ENCODE measurements at regions not wholly inside any gene's neighbourhood (a gene's known extent, or its start where the extent isn't known, plus 50 kb on each side); places are given as distances from the start of the nearest gene placed in this dataset.

DNA sequence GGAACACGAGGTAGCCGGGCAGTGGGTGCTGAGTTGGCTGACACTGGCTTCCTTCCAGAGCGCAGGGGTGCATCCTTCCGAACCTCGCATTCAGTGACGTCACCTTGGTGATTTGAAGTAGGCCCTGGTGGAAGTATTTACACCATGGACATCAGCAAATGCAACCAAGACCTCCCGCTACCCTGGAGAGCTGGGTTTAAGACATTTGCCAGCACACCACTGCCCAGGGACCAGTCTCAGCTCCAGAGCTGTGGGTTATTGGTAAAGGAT is 106.4 kb upstream of the GPR26 start:
- DNase-seq = no peak

DNA sequence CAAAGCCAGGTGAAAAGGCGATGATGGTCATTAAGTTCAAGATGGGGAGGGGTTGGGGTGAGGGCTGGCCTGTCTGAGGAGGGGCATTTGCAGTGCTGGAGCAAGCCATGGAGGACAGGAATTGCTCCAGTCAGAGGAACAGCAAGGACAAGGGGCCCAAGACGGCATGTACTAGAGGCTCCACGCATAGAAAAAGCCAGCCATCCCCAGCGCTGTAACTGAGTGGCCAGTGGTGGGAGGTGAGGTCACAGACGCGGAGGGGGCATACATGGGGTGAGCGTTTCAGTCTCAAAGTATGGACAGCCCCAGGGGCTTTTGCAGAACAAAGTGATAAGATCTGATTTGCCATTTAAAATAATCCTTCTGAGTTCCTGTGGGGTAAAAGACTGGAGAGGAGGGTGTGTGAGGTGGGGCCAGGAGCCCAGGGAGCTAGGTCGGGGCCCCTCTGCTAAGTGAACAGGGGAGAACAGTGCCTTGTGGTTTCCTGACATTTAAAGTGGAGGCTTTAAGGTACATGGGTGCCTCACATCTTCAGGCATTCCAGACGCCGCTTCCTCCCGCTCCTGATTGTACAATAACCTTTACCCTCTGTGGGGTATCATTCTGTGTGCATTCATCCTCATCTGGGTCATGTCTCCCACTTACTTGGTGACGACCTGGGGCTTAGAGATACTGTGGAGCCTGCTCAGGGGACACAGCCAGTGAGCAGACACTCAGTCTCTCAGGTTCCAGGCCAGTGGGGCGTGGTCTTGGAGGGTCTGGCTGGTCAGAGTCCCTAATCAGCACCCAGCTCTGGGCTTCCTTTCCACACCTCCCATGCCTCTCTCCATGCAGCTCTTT is 105.6 kb upstream of the GPR26 start:
- no peak for DNase-seq

DNA sequence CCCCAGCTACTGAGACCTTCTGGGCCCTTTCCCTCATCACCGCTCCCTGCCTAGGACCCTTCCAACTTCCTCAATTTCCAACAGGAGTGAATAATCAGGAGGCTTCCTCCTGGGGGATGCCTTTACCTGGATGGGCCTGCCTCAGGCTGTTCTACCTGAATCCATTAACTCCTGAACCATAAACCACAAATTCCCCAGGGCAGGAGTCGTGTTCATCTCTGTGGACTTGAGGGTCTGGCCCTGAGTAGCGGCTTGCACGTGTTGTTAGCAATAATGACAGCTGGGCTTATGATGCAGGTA is 105.1 kb upstream of the GPR26 start:
- no peak for DNase-seq

DNA sequence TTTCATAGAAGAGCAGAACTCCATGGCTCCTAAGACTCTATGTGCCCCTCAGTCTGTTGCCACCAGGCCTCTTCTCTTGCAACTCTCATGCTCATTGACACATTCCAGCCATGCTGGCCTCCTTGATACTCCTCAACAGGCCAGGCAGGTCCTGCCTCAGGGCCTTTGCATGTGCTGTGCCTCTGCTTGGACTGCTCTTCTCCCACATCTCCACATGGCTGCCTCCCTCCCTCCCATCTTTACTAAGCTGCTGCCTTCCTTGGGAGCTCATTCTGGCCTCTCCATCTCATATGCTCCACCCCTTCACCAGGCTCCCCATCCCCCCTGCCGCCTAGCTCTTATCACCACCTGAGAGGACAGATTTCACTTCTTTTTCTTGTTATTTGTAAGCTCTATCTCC is 103.8 kb upstream of the GPR26 start:
- DNase-seq = no peak

DNA sequence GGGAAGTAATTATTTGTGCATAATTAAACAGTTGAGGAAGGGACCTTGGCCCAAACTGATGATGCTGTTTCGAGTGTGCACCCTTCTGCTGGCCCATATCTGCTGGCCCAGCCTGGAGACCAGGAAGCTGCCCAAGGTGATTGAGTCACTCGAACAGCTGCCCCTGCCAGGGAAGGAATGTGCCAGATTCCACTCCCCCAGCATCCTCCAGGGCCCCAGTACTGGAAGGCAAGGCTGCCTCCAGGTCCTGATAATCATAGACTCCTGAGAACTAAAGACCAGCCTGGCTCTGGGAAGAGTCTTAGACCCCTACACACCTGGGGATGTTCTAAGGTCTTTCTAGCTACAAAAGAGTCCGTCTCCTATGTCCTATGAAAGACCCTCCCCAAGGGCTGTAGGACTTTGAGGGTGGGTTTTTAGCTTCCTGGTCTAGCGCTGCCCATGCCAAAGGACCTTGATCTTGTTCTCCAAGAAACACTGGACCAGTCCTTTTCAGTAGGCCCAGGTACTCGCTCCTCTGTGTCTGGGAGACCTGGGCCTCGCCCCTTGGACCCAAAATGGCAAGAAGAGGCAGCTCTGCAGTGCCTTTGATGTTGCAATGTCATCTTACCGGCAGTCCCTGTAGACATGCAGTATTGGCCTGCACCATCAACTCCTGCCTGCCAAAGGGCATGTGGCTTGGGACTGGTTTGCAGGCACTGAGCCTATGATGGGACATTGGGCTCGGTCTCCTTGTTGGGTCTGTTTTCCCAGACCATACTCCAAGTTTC is 103.2 kb upstream of the GPR26 start:
- no peak for DNase-seq

DNA sequence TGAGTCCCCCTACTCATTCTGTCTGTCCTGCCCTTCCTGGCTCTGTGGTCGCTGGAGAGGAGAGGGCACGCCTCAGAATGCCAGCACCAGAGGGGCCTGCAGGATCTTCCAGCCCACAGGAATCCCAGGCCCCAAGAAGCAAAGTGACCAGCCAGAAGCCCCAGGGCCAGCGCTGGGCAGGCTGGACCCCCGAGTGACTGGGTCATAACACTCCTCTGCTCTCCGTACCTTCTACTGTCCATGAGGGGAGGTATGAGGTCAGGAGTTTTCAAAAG is 102.6 kb upstream of the GPR26 start:
- DNase-seq = no peak

DNA sequence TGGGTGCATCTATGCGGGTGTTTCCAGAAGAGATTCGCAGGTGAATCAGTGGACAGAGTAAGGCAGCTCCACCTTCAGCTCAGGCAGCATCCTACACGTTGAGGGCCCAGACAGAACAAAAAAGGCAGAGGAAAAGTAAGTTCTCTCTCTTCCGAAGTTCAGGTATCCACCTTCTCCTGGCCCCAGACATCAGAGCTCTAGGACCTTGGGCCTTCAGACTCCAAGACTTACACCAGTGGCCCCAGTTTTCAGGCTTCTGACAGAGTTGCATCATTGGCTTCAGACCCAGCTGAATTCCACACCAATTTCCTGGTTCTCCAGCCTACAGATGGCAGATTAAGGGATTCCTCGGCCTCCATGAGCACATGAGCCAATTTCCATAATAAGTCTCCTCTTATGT is 102.2 kb upstream of the GPR26 start:
- DNase-seq = no peak

DNA sequence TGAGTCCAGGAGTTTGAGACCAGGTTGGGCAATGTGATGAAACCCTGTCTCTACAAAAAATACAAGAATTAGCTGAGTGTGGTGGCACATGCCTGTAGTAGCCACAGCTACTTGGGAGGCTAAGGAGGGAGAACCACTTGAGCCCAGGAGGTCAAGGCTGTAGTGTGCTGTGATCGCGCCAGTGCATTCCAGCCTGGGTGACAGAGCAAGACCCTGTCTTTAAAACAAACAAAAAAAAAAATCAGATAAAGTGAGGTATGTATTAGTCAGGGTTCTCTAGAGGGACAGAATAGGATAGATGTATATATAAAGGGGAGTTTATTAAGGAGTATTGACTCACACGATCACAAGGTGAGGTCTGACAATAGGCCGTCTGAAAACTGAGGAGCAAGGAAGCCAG is 101.5 kb upstream of the GPR26 start:
- DNase-seq = no peak

DNA sequence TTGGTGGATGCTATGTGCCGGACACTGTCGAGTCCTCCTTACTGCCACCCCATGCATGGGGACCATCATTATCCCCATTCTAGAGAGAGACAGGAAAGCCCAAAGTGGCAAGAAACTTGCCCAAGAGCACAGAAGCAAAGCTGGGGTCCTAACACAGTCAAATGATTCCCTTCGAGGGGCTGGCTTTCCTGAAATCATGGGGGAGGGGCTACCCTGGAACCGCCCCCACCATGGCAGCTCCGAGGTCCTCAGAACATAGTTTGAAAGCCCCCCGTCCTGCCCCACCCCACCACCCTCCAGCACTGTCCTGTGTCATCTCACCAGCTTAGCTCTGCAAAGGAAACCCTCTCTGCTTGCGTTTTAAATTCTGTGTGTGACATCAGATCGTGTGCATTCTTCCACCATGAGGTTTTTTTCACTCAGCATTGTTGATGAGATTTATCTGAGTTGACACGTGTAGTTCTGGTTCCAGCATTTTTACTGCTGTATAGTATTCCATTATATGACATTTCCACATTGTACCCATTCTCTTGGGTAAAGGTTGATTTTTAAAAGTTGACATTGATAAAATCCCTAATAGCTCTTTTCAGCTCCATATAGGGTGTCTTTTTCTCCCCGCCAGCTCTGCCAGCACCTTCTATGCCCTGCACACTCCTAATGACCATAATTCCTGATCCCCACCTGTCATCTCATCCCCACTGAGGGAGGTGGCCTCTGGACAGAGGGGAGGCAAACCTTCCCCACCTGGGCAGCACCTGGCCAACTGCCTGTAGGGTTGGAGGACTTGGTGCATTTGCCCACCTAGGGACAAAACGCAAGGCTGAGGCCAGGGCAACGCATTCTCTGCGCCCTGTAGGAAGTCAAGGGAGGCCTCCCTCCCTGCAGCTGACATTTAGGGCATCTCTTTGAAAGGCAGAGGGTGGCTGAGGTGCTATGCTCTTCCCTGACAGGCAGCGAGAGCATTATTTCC is 100.2 kb upstream of the GPR26 start:
- no peak for DNase-seq

DNA sequence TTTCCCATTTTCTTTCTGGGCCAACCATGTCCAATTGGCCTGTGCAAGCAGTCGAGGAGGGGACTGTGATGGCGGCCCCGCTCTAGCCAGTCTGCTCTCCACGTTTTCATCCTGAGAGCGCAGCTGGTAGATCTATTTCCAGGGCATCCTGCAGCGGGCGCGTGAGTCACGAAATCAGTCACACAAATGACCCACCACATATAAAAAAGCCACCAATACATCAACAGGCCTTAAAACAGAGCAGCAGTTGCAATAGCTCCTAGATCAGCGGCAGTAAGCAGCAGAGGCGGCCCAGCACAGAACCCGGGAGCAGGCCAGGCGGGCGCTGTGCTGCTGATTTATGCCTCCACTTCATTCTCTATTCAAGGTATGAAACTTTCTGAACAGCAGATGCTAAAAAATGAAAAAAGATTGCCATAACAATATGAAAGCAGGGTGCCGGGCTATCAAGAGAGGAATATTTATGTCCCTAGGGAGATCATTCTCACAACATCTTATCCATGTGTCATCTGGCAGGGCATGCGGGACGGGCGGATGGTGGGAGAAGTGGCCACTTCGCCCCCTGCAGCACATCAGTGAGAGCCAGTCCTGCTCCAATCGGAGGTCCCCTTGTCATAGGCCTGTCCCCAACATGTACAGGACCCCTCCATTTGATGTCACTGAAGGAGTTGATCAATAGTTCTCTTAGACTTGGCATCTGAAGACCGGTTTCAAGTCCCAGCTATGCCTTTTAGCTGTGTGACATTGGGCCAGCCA is 98.0 kb upstream of the GPR26 start:
- no peak for DNase-seq

DNA sequence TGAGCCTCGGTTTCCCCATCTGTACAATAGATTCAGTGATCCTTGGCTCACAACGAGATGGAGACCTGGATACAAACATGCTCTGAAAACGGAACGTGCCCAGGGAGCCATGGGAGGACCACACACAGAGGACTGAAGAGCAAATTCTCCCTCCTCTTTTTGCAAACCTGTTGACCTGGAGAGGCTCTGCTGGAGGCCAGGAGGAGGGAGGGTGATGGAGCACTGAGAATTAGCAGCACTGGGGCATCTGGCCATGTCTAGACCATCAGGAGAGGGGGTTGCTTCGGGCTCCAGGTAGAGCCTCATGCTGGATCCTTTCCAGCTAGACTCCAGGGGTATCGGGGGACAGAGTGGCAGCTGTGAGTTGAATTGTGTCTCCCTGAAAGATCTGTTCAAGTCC is 97.4 kb upstream of the GPR26 start:
- DNase-seq = no peak

DNA sequence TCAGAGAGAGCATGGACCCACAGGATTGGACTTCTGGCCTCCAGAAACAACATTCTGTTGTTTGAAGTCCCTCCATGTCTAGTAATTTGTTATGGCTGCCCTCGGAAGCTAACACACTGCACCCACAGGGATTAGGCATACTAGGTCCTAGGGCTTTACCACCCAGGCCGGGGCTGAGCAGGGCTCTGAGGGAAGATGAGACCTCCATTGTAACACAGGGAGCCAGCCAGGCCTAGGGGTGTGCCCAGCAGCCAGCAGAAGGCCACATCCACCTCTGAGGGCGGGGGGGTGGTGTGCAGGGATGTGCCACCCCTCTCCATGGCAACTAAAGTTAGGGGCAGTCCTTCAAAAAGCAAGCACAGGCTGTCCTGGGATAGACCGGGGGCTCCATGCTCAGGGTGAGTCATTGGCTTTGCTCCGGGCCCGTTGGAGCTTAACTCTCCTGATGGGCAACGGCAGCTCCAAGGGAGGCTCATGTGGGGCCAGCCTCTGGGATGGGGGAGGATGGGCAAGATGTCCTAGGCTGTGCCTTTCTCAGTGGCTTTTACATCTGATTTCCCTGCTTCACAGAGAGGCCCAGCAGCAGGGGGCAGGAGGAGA is 96.6 kb upstream of the GPR26 start:
- no peak for DNase-seq

DNA sequence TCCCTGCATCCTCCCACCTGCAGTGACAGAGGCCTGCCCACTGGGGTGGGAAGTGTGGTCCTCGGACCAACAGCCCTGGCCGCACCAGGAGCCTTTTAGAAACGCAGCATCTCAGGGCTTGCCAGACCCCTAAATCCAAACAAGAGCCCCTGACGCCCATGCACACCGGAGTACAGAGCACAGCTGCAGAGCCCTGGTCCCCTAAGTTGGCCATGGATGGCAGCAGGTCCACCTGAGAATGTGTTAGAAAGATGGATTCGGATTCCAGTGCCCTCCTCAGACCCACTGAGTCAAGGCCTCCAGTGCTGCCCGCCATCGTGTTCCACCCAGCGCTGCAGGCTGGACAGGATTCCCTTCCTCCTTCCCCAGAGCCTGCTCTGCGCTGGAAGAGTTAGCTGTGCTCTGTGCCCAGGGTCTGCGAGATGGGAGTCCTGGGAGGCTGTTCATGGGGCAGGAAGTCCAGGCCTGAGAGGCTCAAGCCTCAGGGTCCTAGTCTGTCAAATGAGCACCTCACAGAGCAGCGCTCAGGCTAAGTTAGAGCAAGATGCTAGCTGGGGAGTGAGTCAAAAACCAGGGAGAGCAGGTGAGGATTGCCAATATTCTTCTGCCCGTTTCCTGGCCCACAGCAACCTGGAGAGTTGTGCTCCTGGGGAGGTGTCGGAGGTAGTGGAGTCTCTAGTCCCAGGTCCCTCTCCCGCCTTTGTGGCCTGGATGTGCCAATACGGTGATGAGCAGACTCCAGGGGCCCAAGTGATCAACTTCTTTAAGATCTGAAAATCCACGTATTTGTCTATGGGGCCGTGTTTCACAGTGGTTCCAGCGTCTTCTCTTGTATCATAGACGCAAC is 95.9 kb upstream of the GPR26 start:
- no peak for DNase-seq

DNA sequence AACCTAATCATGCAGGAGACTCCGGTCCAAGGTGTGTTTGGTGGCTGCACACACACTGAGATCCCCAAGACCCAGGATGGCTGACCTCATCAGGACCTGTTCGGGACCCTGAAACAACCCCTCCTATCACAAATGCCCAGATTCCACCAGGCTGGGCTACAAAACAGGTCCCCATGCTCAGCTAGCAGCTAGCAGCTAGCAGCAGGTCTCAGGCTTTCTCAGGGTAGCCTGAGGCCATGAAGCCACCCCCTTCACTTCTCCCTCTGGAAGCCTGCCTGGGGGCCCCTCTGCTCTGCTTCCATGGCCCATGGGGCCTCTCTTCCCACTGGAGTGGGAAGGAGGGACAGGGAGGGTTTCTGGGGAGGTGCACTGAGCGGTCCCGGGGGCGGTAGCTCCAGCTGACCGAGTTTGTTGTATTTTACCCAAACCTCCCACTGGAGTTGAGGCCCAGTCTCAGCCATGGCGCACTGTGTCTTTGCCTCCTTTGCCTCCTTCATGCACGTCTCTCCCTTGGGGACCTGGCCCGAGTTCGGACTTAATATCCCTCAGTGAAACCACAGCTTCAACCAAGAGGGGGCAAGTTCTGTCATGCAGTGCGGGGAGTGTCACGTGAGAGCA is 95.1 kb upstream of the GPR26 start:
- no peak for DNase-seq

DNA sequence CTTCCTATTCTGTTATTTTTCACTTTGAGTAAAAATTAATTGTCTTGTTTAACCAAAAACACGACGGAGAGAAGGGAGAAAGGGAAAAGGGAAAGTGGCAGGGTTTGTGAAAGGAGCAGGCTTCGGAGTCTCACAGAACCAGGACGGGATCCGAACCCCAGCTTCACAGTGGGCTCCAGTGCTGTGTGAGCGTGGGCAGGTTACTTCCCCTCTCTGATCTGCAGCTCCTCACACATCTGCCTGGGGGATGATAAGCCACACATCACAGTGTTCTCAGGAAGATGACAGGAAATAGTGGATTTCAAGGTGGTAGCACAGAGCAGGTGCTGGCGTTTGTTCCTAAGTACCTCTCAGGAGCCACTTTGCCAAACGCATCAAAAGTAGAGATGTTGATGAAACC is 94.2 kb upstream of the GPR26 start:
- no peak for DNase-seq

DNA sequence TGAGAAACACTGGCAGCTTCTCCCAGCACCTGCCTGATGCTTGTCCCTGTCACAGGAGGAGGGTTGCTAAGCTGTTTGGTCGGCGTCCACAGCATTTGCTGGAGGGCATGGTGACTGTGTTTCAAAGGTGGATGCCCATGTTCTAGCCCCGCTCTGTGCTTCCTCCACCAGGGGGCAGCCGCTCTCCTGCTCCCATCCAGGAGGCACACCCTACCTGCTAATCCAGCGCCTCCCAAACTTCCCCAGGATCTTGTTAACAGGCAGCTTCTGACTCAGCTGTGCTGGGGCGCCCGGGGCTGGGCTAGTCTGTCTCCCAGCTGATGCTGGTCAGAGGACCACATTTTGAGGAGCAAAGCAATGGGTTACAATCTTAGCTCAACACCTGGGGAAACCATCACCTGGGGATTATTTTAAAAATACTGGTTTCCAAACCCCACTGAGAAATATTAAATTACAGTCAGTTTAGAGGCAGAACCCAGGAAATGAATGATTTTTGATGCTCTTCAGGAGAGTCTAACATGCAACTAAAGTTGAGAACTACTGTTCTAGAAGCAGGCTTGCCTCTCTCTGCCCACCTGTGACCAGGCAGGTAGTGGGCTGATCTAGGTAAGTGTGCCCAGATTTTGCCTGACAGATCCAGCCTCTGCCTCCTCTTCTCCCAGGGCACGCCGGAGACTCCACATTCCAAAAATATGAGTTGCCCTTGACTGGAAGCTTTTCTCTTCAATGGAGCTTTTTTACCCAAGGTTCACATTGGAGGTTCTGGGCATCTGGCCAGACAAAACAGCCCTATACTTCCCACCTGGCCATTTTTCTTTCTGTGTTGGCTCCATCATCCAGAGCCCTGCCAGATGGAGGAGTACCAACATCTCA is 92.7 kb upstream of the GPR26 start:
- DNase-seq = no peak

DNA sequence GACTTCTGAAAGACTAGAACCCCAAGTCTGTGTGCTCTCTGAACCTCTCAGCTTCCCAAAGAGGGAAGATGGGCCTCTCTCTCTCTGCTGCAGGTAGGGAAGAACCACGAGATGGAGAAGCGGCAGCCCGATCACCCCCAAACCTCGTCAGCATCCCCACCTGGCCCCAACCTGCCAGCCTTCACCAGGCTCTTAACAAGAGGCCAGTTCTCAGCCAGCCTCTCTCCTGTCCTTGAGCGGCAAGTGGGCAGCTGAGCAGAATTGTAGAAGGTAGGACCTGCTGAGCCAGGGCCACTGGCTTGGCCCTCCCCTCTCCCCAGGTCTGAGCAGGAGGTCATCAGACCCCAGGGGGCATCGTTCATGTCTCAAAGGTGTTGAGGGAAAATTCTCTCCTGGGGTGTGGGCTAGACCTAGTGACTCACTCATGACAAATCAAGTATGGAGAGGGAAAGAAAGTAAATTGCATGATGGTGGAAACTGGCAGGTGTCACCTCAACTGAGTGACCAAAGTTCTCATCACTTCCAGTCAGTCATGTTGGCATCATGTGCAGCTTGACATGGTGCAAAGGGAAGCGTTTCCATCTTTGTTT is 92.0 kb upstream of the GPR26 start:
- no peak for DNase-seq

DNA sequence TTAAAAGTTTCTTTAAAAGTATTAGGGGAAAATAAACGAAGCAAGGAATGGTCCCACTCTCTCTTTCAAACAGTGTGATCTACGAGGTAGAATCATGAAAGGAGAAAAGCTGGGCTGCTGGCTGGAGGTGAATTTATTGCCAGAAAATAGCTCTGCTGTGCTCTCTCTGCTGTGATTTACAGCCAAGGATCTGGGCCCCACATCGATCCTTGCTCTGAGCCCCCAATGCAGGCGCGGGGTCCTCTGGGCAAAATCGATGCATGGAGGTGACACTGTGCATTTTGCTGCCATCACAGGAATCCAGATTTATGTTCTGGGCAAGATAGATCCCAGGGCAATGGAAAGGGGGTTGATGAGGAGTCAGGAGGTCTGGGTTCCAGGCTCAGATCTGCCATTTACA is 91.0 kb upstream of the GPR26 start:
- DNase-seq = no peak

DNA sequence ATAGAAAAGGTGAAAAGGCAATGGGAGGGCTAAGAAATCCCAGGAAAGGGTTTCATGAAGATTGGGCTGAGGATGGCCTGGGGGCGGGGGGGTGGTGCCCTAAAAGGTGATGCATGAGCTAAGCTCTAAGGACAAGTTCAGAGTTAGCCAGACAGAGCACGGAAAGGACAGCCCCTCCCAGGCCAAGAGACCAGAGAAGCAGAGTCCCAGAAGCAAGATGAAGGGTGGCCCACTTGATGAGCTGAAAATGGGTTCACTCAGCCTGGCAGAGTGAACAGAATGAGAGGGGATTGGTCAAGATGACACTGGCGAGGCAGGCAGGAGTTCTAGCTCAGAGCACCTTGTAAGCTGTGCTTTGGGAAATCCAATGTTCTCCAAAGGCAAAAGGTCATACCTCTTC is 89.4 kb upstream of the GPR26 start:
- no peak for DNase-seq

All from occipital lobe (tissue), 1 donor.